Small intestine (tissue), 7 donors: ENCODE measurements at regions not wholly inside any gene's neighbourhood (a gene's known extent, or its start where the extent isn't known, plus 50 kb on each side); places are given as distances from the start of the nearest gene placed in this dataset.

Source experiments
- DNase-seq, 2 donors: peaks; one replicate each; pipeline versions ENCODE4 v3.0.0 to v3.0.0-alpha.2; 2013
- FAIRE-seq: peaks from 2 replicates; lab custom pipeline; 2012; peaks lifted over from hg19 to GRCh38; lab: Jason Lieb, UNC
- H3K27ac ChIP-seq, 3 donors: one replicate each; pipeline ENCODE4 v1.5.1; 2013; ENCODE audit warnings: low read length in 2 of 3, mild to moderate bottlenecking in 2 of 3, control low read depth in 1 of 3, inconsistent platforms in 1 of 3, low read depth in 1 of 3, moderate library complexity in 1 of 3
- H3K27me3 ChIP-seq, 3 donors: one replicate each; pipeline ENCODE4 v1.6.1; 2013; ENCODE audit warnings: low read length in 3 of 3, inconsistent platforms in 1 of 3; ENCODE audit not compliant: control insufficient read depth in 3 of 3, insufficient read depth in 3 of 3
- H3K36me3 ChIP-seq, 3 donors: one replicate each; pipeline ENCODE4 v1.6.1; 2013; ENCODE audit warnings: low read length in 3 of 3, inconsistent platforms in 1 of 3, low read depth in 1 of 3, mild to moderate bottlenecking in 1 of 3, moderate library complexity in 1 of 3; ENCODE audit not compliant: control insufficient read depth in 3 of 3, insufficient read depth in 2 of 3
- H3K4me1 ChIP-seq, 3 donors: one replicate each; pipeline ENCODE4 v1.6.1; 2013; ENCODE audit warnings: low read length in 2 of 3, inconsistent platforms in 1 of 3, low read depth in 1 of 3, mild to moderate bottlenecking in 1 of 3, moderate library complexity in 1 of 3; ENCODE audit not compliant: control insufficient read depth in 3 of 3, insufficient read depth in 2 of 3
- H3K4me3 ChIP-seq, 3 donors: one replicate each; pipeline ENCODE4 v1.5.1; 2013; ENCODE audit warnings: low read length in 3 of 3, control low read depth in 1 of 3, inconsistent platforms in 1 of 3, low read depth in 1 of 3, mild to moderate bottlenecking in 1 of 3, moderate library complexity in 1 of 3
- H3K9me3 ChIP-seq, 2 donors: one replicate each; pipeline ENCODE4 v1.6.1; 2013; ENCODE audit warnings: low read depth in 1 of 2, low read length in 1 of 2; ENCODE audit not compliant: control insufficient read depth in 2 of 2, insufficient read depth in 1 of 2
- WGBS, 3 donors: extraction: QIAGEN DNeasy Blood & Tissue Kit; methylation state at CpG; one replicate each; pipeline ENCODE4 v1.1.7; 2013; 5-methylcytosine and 5-hydroxymethylcytosine counted together
- donor health status: healthy with polysubstance abuse.
- donor health status: control.
- donor health status: control.
- donor health status: Bipolar disorder and iron deficiency.
- donor health status: healthy.

DNA sequence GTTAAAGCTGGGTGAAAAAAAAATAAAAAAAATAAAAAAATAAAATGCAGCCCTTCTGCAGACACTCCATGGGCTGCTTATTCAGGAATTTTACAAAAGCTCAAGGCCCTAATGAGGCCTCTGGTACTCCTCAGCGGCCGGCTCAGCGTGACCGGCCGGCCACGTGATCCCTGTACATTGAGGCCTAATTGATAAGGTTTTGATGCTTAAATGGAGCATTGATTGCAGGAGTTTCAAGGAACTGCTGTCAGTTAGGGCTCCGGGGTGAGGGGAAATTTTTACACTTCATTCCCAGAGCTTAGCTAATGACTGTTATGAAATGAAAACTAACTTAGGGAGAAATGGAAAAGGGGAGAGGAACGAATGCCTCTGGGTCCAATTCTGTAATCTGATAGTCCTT, 368.8 kb upstream of the KIRREL3 start:
- FAIRE-seq: no peak
- DNase-seq: no peak
- H3K36me3 ChIP-seq: no peaks in the 10 kb centered on the region
- 91% methylated on average over 8 of the region's 8 CpGs for WGBS, 3 donors
- no peak overlapping the region for H3K4me3 ChIP-seq
- no peak overlapping the region for H3K27ac ChIP-seq
- H3K27me3 ChIP-seq: no peaks in the 10 kb centered on the region
- no peaks in the 10 kb centered on the region for H3K4me1 ChIP-seq
- no peaks in the 10 kb centered on the region for H3K9me3 ChIP-seq

GRCh38 chr11:127362754-127363308, 362.3 kb upstream of the KIRREL3 start:
- Histone ChIP-seq H3K4me1 (peaks cover 0 to 4% (median 0%) of the 10 kb centered on the region in 3 donors), H3K4me3 (no peak overlapping the region), H3K27ac (no peak overlapping the region), H3K36me3 (no peaks in the 10 kb centered on the region), H3K9me3 (no peaks in the 10 kb centered on the region), H3K27me3 (no peaks in the 10 kb centered on the region)
- WGBS, 3 donors: 78 to 82% (median 81%) methylated on average over 14 of the region's 14 CpGs
- peak in 1 of 2 donors; percentile 3 for DNase-seq
- FAIRE-seq: no peak

DNA sequence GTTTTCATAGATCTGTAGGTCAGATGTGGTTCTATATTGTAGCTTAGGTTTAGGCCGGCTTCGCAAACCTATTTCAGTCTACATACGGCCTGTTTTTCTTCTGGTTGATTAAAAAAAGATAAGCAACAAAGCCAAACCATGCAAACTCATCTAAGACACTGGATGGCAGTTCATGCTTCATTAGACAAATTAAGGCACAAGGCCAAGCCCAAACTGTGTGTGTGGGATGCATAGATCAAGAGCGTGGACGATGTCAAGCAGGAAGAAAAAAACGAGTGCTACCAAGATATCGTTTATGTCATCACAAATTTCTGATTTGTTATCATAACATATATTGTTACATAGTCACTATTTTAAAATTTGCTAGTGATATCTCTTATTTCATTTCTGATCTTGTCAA, 357.6 kb upstream of the KIRREL3 start:
- 80 to 91% (median 82%) methylated on average over 7 of the region's 7 CpGs for WGBS, 3 donors
- Histone ChIP-seq H3K27ac (no peak overlapping the region), H3K4me1 (peaks cover 0 to 4% (median 0%) of the 10 kb centered on the region in 3 donors), H3K4me3 (no peak overlapping the region), H3K27me3 (no peaks in the 10 kb centered on the region), H3K36me3 (no peaks in the 10 kb centered on the region), H3K9me3 (no peaks in the 10 kb centered on the region)
- no peak for FAIRE-seq
- no peak for DNase-seq

DNA sequence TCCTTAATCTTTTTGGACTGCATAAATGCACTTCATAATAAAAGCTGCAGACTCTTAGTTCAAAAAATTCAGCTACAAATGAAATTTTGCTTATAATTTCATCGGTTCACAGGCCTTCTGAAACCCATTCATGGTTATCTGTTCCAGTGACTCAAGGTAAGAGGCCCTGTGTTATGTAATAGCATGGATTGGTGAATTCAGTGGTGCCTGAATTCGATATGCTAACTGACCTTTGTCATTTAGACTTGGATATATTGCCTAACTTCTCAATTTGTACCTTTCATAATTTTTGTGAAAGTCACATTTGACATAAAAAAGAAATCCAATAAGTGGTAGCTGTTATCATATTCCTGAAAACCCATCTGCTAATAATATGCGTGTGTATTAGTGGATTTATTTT, 349.9 kb upstream of the KIRREL3 start:
- H3K4me1 ChIP-seq: no peaks in the 10 kb centered on the region
- DNase-seq (no peak), FAIRE-seq (no peak)

DNA sequence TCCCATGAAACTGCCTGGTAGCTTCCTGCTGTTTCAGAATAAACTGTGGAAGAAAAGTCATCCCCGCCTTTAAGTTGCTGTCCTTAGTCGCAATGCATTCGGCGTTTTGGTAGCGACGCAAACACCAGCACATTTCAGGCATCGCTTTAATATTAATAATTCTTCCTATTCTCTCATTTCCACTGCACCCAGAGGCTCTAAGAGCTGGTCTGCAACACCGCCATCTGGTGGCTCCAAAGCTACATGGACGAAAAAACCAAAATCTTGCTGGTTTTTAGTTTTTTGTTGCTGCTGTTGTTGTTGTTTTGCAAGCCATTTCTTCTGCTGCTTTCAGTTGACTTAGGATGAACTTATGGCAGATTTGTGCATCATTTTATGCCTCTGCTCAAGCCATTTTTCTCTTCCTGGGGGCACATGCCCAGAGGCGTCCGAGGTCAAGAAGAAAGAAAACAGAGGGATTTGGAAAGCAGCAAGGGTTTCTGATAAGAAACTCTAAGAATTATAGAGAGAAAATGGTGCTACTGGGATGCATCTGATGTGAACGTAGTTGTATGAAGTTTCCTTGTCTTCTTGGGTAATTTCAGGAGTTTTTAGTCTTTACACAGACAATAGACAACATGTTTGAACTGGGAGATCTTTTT, 345.4 kb upstream of the KIRREL3 start:
- no peak overlapping the region for H3K4me3 ChIP-seq
- no peaks in the 10 kb centered on the region for H3K36me3 ChIP-seq
- peaks cover 1 to 13% of the 10 kb centered on the region in 2 donors for H3K9me3 ChIP-seq
- H3K27ac ChIP-seq: no peak overlapping the region
- no peaks in the 10 kb centered on the region for H3K27me3 ChIP-seq
- FAIRE-seq: no peak
- no peaks in the 10 kb centered on the region for H3K4me1 ChIP-seq
- WGBS, 3 donors: 38 to 50% (median 45%) methylated on average over 12 of the region's 12 CpGs
- peak; percentile 3 to 38 for DNase-seq

More for the DNA sequence above, 349.9 kb upstream of the KIRREL3 start:
- Histone ChIP-seq H3K9me3 (peaks cover 1 to 13% of the 10 kb centered on the region in 2 donors), H3K27me3 (no peaks in the 10 kb centered on the region), H3K4me3 (no peak overlapping the region), H3K36me3 (no peaks in the 10 kb centered on the region), H3K27ac (no peak overlapping the region)
- WGBS, 3 donors: 66 to 78% (median 68%) methylated on average over 3 of the region's 3 CpGs

- H3K36me3 ChIP-seq: no peaks in the 10 kb centered on the region
- H3K4me1 ChIP-seq: no peaks in the 10 kb centered on the region
- FAIRE-seq: no peak
- DNase-seq: no peak
- H3K9me3 ChIP-seq: no peaks in the 10 kb centered on the region
- no peaks in the 10 kb centered on the region for H3K27me3 ChIP-seq
- no peak overlapping the region for H3K27ac ChIP-seq
- no peak overlapping the region for H3K4me3 ChIP-seq
- 42 to 69% (median 45%) methylated on average over 1 of the region's 1 CpG for WGBS, 3 donors
Measured at GRCh38 chr11:127340438-127340837, 339.9 kb upstream of the KIRREL3 start.

GRCh38 chr11:127339376-127339775, 338.8 kb upstream of the KIRREL3 start:
- H3K27ac ChIP-seq: no peak overlapping the region
- no peak for FAIRE-seq
- H3K9me3 ChIP-seq: no peaks in the 10 kb centered on the region
- no peaks in the 10 kb centered on the region for H3K4me1 ChIP-seq
- H3K4me3 ChIP-seq: no peak overlapping the region
- H3K27me3 ChIP-seq: no peaks in the 10 kb centered on the region
- no peaks in the 10 kb centered on the region for H3K36me3 ChIP-seq
- 92 to 100% (median 95%) methylated on average over 1 of the region's 1 CpG for WGBS, 3 donors
- no peak for DNase-seq

GRCh38 chr11:127338380-127339259, 338.1 kb upstream of the KIRREL3 start:
- no peak for DNase-seq
- H3K9me3 ChIP-seq: no peaks in the 10 kb centered on the region
- FAIRE-seq: no peak
- 73 to 76% (median 74%) methylated on average over 6 of the region's 6 CpGs for WGBS, 3 donors
- H3K27ac ChIP-seq: no peak overlapping the region
- H3K27me3 ChIP-seq: no peaks in the 10 kb centered on the region
- H3K4me1 ChIP-seq: no peaks in the 10 kb centered on the region
- H3K36me3 ChIP-seq: no peaks in the 10 kb centered on the region
- no peak overlapping the region for H3K4me3 ChIP-seq
